Kidney glomerular epithelial cell (primary cell): ENCODE measurements at regions not wholly inside any gene's neighbourhood (a gene's known extent, or its start where the extent isn't known, plus 50 kb on each side); places are given as distances from the start of the nearest gene placed in this dataset.

ENCODE experiments used
- DNase-seq: peaks from one replicate; lab custom pipeline; 2025; lab: John Stamatoyannopoulos, UW

DNA sequence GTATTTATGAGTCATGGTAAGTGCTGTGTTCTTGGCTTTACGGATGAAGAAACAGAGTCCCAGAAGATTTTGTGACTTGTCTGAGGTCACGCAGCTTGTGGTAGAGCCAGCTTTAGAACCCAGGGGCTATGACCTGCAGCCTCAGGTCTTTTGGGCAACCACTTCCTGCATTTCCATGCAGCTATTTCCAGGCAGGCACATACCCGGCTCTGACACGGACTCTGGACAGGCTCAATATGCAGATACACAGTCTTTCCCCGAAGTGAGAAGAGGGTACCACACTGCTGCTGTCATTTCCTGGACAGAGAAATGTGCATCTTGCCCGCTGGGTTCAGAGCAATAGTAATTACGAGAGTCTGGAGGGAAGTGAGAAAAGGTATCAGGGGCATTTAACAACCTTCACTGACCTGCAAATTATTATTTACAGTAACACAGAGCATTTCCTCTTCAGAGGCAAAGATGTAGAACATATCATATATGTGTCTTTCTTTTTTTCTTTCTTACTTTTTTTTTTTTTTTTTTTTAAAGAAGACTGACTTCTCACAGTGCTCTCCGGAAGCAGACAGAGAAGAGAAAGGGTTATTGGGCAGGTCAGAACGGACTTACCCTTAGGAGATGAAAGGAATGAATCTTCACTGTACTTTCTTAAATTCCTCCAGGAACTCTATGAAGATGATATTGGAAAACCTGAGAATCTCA lies 185.1 kb downstream of the CLIC5 start:
- DNase-seq = no peak

DNA sequence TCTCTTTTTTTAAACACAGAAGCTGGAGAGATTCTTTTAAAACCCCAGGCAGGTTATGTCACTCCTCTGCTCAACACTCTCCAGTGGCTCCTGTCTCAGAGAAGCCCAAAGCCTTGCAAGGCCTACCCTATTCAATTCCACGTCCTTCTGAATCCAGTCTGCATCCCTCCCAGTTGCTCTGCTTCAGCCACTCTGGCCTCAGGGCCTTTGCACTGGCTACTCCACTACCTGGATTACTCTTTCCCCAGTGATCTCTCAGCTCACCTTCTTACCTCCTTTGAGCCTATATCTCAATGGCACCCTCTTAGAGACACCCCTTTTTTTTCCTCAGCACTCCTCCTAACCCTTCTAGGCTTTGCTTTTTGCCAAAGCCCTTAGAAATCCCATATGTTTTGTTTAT lies 185.8 kb downstream of the CLIC5 start:
- DNase-seq = no peak

DNA sequence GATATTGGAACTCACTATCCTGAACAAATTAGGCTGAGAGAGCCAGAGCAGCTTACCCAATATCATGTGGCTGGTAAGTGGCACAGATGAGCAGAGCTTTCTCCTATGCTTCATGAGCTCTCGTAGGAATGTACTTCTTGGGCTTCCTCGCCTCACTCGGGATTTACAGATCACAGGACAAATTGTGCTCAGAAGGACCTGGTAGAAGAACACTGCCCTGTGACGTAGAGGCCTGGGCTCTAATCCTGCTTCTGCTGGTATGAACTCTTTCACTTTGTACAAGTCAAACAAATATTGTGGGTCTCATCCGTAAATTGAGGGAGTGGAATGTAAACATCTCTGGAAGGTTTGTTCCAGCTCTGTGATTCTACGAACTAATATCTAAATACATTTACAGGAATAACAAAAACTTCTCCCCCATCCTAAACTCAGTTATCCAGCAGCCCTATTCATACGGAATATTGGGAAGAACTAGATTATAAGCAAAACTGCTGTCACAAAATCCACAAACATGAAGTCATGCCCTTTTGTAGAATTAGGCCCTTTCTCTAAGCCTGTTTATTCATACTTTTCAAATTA lies 187.6 kb downstream of the CLIC5 start:
- DNase-seq = no peak

DNA sequence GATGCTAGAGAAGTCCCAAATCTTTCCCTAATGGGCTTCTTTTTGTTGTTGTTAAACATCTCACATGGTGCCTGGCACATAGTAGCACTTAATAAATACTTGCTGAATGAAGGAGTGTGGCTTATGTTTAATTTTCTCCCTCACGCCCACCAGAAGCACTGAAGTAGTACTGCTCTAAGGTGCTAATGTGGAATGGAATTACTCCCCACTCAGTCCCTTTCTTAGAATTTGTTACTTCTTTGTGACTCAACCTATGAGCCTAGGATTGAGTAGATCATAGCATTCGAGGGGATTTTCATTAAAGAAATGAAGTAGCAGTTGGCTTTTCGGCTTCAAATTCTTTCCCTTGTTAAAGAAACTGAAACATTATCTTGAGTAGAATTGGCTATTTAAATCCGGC lies 192.8 kb downstream of the CLIC5 start:
- DNase-seq = no peak

DNA sequence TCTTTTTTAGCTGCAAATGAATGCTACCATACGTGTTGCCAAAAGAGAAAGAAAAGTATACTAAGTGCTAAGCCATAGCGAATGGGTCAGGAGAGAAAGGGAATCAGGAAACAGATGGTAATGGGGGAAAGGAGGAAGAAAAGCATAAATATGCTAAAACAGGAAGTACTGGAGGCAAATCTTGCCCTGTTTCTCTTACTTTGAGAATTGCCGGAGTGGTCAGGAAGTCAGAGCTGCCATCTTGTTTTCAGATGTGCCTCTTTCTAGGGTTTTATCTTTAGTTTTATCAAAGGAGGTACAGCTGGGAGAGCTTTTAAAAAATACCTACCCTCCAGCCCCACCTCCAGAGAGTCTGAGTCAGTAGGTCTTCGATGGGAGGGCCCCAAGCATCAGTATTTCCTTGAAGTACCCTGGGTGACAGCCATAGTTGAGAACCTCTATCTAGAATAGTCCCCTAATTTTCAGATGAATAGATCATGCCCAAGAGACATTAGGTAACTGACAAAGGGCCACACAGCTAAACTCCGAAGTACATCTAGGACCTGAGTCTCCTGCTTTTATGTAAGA lies 193.3 kb downstream of the CLIC5 start:
- DNase-seq = no peak

DNA sequence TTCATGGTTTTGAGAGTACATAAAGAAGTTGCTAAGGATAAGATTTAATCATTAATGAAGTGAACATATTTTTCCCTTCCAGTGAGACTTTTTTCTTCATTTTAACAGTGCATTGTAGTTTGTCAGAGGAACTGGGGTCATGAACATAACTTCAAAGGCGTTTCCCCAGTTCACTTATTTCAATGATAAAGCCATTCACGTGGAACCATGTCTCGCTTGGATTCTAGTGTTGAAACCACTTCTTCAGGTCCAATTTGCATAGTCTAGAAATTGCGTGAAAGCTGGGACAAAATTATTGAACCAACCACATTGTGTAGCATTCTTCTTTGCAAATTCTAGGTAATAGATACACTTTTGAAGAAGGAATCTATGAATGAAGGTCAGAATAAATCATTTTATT lies 197.0 kb downstream of the CLIC5 start:
- DNase-seq = no peak

DNA sequence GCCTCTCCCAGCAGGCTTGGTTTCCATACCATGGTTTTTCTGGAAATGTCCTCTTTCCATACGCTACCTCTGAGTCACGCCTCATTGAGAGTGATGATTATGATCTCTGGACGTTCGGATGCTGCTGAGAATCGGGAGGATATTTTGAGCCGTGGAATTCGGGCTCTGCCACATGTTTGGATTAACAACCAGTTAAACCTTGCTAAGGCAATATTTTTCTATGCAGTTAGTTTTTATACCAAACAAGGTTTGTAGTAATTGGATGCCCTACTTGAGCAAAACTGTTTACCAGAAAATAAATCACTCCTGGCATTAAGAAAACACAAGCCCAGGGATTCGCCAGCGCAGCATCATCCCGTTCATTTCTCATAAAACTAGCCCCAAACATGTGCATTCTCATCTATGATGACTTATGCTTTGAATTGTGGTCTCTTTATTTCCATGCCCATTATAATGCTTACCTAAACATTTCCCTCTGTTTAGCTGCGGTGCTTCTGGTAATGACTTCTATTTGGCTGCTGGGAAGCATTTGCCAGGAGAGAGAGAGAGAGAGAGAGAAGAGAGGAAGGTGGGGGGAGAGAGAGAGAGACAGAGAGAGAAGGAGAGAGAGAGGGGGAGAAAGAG lies 198.9 kb downstream of the CLIC5 start:
- DNase-seq = no peak

DNA sequence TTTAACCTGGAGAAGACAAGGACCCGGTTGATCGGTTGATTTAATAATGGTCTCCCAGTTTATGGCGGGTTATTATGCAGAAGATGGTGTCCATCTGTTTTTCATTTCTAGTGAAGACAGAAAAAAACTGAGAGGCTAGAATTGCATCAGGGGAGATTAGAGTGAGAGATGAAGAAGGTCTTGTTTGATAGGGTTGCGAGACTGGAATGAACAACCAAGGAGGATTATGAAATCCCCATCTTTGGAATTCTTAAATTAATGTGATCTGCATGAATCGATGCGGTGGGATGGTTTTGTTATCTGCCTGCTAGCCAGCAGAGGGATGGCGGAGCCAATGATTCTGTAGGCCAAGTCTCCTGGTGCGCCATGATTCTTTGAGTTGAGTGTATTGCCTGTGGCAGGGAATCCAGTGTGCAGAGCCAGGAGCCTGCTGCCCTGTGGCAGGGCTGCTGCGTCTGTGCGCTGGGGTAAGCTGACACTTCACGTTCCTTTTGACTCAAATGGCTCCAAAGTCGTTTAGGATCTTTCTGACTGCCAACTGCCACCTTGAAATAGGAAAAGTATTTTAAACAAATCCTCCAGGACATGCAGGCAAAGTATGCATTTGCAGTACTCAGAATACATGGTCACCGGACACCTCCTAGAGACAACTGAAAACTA lies 200.1 kb downstream of the CLIC5 start:
- no peak for DNase-seq

DNA sequence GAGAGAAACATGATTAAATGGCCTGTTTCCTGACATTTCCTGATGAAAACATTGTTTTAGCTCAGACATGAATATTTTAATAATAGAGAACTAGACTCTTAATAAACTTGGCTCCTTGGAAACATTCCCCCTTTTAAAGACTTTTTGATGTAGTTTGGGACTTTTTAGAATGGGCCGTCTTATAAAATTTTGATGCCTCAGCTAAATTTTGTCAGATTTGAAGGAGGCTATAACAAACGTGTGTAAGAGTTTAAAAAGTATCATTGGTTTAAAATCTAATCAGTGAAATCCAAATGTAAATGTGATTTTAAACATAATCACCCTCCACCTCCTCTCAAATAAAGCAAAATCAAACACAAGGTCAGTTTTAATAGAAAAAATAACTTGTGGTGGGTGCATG lies 200.9 kb downstream of the CLIC5 start:
- DNase-seq = no peak

DNA sequence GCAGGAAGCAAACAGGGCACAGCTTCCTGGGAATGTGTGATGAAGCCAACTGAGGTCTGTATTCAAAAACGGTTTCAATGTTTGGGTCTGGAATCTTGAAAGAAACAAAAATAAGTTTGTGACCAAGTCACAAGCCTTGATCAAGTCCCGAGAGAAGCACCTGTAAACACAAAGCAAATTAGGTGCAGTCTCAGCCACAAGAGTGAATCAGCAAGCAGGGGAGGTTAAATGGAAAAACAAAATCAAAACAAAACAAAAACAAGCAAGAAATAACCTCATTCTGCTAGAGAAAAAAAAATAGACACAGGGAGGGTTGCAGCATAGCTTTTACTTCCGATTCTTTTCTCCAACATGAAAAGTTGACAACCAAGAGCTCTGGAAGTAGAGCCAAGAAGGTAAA lies 201.7 kb downstream of the CLIC5 start:
- no peak for DNase-seq

DNA sequence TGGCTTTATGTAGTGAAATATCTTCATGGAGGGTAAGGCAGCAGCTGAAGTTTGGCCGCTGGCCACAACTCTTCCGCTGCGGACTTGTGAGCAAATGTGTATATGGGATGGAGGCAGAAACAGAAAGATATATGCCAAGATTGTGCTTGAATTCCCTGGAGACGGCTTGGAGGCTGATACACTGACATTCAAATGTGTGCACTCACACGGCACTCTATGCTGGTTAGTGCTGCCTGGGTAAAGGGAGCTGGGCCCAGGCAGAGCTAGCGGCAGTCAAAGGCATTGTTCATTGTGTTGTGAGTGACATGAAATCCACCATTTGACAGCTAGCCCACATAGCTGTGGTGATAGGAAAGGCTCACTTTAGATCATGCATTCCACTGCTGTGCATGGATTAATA lies 202.7 kb downstream of the CLIC5 start:
- DNase-seq = no peak

DNA sequence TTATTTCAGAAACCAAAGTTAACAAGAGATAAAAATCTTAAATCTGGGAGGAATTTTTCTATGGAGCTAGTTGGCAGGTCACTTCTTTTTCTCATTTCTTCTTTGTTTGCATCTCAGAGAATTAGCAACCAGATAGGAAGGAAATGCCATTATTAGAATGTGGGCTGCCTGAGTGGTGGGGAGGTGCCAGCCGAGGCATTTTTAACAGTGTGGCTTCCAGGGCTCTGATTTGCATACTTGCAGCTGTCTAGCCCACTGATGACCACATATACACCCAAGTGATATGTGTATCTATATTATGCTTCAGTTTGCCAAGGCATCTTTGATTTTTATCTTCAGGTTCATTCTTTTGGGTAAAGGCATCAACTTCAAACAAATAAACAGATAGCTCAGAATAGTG lies 206.7 kb downstream of the CLIC5 start:
- no peak for DNase-seq

DNA sequence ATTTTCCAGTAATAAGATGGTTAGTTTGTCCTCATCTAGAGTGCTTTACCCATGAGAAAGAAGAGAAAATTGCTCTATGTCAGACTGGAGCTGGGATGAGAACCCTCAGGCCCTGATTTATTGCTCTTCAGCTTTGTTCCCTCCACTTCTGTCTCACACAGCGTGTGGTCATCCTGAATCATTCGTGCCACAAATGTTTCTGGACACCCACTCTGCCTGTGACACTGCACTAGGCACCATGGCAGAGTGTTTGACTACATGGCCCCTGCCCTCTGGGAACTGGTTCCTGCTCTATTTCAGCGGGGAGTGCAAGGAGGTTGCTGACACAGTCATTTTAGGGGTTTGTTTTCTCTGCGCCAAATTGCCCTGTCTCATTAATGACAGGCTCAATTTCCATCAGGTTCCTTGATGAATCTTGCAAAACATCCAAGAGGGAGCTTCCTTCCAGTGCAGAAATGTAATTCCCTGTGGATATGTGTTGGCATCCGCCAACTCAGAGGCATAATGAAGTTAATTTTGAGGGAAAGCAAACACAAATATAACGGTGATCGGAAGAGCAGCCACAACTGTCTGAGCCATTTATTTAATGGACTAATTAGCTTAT lies 207.5 kb downstream of the CLIC5 start:
- no peak for DNase-seq

DNA sequence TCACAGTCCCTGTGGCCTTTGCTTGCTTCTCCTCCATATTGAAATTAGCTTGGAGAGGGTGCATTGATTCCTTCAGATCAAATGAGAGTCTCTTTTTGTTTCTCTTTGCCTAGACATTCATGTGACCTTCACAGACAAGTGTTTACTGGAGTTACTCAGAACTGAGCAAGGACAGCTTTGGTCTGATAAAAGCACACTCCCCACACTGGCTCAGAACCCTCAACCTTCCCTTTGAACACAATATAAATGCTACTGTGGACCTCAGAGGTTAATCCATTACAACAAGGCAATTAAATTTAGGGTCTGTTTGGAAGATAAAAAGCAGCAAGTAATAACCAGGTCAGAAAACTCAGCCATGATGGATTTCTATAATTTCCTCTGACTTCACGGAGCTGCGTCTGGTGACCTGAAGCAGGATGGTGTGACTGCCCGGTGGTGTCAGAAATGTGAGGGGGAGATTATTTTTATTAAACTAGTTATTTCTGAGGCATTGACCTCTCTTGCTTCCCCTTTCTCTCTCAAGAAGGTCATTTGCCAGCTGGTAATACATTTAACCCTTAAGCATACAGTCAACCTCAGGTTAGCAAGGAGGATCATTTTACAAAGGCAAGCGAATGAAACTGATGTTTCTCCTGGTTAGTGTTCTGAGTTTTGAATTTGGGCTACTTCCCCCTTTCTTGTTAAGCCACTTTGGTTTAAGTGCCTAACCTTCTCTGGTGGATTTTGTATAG lies 208.2 kb downstream of the CLIC5 start:
- no peak for DNase-seq

DNA sequence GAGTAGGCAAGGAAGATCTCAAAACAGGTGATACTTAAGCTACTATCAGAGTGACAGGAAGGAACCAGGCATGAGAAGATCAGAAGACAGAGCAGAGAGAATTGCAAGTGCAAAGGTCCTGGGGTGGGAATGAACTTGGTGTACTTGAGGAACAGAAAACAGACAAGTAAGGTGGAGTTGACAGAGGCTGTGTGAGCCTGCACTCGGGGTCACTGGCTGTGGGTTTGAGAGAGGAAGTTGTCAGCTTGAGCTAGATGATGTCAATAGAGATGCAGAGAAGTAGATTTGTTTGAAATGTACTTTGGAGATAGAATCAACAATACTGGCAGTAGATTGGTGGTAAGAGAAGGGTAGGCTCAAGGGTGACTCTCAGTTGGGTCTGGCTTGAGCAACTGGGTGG lies 209.5 kb downstream of the CLIC5 start:
- DNase-seq = no peak

DNA sequence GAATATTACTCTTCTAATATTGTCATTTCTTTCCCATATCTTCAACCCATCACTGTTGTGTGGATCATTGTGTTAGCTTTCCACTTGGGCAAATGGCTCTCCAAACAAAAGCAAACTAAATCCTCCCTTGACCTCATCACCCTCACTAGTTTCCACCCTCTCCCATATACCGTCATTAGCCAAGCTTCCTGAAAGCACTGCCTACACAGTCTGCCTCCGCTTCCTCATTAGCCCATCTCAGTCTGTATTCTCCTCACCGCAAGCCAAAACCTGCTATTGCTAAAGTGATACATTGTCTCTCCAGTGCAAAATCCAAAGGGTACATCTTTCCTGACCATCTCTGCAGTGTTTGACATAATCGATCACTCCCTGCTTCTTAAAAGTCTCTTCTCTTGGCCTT lies 212.6 kb downstream of the CLIC5 start:
- DNase-seq = no peak

DNA sequence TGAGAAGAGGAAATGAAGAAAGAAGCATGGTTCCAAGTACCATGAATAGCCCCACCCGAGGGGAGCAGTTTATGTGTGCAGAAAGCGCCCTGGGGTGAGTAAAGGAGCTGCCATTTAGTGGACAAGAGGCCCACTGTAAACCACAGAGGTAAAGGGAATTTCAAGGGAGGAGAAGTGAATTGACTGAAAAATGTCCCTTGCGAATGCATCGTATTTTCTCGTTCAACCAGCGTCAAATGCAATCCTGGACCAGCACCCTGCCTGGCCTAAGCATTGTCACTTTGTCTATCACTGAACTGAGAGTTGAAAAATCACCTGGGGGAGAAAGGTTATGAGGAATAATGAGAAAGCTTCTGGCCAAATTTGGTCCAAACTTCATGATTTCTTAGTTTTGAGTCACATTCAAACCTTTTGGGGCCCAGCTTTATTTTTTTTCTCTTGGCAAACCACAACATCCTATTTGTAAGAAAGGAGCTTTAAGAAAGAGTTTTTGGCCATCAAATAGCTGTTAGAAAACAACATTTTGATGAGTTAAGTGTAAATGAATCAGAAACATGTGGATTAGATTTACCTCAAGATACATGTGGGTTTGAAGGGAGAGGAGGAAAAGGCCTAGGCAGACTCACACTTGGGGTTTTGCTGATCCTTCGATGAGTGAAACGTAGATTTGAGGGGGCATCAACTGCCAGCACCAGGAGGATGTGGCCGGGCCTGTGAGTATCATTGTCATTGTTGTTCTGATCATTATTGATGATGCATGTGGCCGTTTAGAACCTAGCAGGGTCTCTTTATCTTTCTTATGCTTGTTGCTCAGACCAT lies 214.0 kb downstream of the CLIC5 start:
- DNase-seq = no peak

DNA sequence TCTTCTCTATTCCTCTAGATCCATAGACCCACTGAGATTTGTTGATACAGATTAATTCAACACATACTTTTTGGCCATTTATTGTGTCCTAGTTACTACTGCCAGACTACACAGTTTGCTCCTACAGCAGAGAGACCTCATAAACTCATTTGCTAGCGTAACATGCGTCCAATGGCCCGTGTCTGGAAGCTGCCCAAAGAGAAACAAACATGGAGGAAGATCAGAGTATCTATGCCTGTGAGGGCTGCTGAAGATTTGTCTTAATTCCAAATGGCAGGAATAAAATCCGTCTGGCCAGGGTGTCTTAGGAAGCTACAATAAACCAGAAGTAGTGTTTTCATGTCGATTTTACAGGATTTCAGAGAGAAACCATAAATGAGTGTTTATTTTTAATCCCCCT lies 214.7 kb downstream of the CLIC5 start:
- DNase-seq = no peak

DNA sequence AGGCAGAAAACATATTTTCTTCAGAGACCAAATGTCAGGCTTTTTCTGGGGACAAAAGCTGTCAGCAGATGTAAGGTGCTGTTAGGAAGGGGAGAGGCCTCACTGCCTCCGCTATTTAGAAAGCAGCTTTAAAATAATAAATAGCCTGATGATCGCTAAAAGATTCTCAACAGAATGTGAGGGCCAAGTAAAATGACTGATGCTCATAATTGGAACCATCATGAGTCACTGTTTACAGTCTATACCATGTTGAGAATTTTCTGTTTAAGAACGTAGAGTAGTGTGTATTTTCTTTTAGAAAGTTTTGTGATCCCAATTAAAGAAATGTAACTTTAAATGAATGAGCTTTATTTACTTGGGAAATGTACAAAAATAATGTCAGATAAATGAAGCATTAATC lies 220.0 kb downstream of the CLIC5 start:
- DNase-seq = no peak

DNA sequence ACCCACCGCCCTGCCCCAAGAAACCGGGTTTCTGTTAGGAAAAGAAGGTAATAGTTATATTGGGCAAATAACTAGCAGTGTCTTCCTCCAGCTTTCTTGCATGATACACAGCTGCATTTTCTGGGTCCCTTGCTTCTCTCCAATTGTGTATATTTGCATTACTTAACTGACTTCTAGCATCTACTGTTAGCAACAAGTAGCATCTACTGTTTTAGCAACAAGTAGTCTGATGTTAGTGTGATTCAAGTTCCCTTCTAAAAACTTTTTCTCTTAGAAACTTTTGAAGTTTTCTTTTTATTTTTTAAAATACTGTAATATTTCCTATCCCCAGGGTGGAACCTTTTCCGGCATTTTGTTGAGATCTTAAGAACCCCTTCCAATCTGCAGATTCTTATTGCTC lies 221.2 kb downstream of the CLIC5 start:
- DNase-seq = no peak
